Astrocyte of the spinal cord (primary cell): ENCODE measurements at regions not wholly inside any gene's neighbourhood (a gene's known extent, or its start where the extent isn't known, plus 50 kb on each side); places are given as distances from the start of the nearest gene placed in this dataset.

ENCODE experiments used
- DNase-seq: peaks from one replicate; pipeline ENCODE4 v3.0.0; 2011; ENCODE audit warnings: low read depth, low spot score
- H3K4me3 ChIP-seq: 2 replicates; pipeline ENCODE4 v1.5.1; 2011; ENCODE audit warnings: low read depth, mild to moderate bottlenecking, low read length, moderate library complexity
- in situ Hi-C: cut with HindIII; loops from 2 replicates; pipeline ENCODE4 v1.10.0; 2017; ENCODE audit warnings: low sequenced_read_pairs
- TF ChIP-seq, protein P1 (sequence below): IDR thresholded peaks from 2 replicates; pipeline ENCODE4 v1.5.1; 2012; ENCODE audit warnings: low read depth, mild to moderate bottlenecking, low read length, inconsistent platforms

DNA sequence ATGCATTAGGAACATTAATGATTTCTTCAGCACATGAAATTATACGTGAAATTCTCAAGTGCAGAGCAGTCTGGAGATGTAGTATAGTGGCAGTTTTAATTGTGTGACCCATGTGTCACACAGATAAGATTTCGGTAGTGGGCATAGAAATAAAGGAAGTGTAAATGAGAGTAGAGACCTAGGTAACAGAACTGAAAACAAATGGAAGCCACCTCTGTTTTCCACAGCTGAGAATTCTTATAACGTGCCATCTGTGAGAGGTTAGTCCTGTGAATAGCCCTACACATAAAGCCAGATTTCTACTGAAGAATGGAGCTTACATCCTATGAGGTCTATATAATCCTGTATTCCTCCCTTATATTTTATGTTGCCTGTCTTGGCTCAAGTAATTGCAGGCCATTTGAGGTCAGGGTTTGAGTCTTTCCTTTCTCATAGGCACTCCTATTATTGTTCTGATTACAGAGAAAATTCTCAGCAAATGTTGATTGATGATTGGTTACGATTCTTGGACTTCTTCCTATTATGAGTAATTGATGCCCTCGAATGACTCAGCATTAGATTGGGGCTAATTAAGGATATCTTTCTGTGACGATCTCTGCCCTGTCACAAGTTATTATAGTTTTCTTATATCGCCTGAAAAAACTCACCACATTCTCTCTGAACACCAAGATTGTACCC lies 258.2 kb downstream of the KIF20B start:
- no peak overlapping the region for H3K4me3 ChIP-seq
- DNase-seq, result no peak
- TF ChIP-seq, protein P1, sequence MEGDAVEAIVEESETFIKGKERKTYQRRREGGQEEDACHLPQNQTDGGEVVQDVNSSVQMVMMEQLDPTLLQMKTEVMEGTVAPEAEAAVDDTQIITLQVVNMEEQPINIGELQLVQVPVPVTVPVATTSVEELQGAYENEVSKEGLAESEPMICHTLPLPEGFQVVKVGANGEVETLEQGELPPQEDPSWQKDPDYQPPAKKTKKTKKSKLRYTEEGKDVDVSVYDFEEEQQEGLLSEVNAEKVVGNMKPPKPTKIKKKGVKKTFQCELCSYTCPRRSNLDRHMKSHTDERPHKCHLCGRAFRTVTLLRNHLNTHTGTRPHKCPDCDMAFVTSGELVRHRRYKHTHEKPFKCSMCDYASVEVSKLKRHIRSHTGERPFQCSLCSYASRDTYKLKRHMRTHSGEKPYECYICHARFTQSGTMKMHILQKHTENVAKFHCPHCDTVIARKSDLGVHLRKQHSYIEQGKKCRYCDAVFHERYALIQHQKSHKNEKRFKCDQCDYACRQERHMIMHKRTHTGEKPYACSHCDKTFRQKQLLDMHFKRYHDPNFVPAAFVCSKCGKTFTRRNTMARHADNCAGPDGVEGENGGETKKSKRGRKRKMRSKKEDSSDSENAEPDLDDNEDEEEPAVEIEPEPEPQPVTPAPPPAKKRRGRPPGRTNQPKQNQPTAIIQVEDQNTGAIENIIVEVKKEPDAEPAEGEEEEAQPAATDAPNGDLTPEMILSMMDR, result no peak
- in situ Hi-C loops, result no loop called here

DNA sequence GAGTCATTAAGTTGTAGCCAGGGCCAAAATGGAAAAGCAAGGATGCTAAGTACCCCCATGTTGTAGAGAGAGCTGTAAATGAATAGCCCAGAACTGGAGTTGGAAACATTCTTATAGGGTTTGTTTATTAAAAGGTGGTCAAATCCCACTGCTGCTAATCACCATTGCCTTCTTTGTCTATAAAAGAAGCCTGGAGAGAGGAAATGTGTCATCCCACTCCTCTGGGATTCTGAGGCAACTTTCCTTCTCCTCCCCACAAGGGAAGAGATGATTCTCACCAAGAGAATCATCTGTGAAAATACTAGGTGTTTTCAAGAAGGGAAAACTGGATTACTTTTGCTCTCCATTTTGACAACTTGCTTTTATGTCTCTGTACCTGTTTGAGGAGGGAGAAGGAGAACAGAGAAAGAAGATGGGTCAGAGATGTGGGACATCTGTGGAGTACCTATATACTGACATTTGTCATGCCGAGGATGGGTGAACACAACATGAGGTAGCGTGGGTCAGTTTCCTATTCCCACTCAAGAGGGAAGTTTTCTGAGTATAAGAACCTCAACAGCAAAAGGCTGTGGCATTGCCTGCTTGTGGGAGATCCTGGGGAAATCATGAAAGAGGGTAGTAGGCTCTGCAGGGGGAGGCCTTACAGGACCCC lies 262.2 kb downstream of the KIF20B start:
- no peak overlapping the region for H3K4me3 ChIP-seq
- in situ Hi-C loops, result no loop called here

DNA sequence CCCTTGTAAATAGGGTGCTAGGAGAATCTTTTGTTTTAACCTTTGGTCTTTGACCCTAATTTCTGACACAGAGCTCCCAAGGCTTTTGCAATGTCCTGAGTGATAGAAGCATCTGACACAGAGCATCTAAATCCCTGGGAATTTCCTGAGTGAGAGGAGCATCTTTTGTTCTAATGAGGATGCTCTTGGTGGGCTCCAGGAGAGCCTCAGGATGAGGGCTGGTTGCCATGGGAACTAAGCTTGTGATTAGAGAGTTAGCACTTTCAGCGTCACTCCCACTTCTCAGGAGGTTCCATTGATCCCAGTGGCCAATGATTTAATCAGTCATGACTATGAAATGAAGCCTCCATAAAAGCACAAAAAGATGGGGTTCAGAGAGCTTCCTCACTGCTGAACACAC lies 264.8 kb downstream of the KIF20B start:
- DNase-seq, result no peak
- in situ Hi-C loops, result no loop called here
- no peak overlapping the region for H3K4me3 ChIP-seq
- TF ChIP-seq, protein P1, result no peak

More for the DNA sequence above, 262.2 kb downstream of the KIF20B start:
- DNase-seq, result no peak
- TF ChIP-seq, protein P1, result no peak

DNA sequence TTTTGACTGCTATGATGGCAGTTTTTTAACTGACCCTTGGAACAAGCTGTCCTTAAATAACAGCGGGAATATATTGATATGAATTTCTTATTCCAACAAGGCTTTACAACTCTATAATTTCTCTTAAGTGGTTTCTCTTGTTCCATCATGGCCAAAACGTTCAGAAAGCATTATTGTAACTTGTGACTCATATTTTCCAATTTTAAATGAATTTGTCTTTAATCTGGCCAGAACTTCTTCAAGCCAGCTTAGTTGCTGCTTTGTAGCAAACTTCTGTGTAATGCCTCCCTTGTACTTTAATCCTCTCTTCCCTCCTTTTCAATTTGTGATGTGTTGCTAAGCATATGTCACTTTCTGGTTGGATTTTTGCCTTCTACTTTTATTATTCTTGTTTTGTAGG lies 271.9 kb downstream of the KIF20B start:
- no peak overlapping the region for H3K4me3 ChIP-seq
- in situ Hi-C loops, result no loop called here
- no peak for DNase-seq
- TF ChIP-seq, protein P1, result no peak

DNA sequence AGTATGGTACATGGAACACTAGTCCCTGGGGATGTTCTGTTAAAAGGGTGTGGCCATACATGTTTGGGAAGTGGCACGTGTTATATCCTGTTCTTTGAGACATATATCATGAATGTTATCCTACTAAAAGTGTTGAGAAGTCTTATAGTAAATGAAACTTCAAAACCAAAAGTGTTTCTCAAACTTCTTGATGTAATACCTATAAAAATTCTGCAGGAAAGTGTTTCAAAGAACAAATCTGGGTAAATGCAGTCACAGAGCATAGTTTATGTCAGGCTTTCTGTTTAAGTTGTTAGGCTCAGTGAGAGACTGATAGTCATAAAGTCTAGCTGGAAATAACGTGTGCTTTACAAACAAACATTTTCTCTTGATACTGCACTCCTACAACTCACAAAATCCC lies 273.7 kb downstream of the KIF20B start:
- in situ Hi-C loops, result no loop called here
- H3K4me3 ChIP-seq, result no peak overlapping the region
- TF ChIP-seq, protein P1, result no peak
- DNase-seq, result no peak

DNA sequence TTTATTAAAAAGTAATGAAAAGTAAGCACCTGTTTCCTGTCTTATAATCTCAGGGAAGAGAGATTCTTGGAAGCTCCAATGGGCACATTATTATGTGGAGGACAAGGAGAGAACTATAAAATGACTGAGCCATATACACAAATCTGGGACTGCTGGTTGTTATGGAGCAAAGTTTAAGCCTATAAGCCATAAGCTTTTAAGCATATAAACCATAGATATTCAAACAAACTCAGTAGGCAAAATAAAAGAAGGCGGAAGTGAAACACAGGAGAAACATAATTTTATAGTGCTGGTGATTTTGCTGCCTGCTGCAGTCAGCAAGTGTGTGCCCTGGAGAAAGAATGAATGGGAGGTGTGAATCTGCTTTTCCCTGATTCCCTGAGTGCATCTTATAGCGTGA lies 274.4 kb downstream of the KIF20B start:
- H3K4me3 ChIP-seq, result no peak overlapping the region
- no peak for DNase-seq
- TF ChIP-seq, protein P1, result no peak
- in situ Hi-C loops, result no loop called here
